NAMALWA (cell line): ENCODE measurements at regions not wholly inside any gene's neighbourhood (a gene's known extent, or its start where the extent isn't known, plus 50 kb on each side); places are given as distances from the start of the nearest gene placed in this dataset.
"Not testable (repeated sequence)": the region's sequence is repeated elsewhere in the genome, so short reads cannot be mapped to it uniquely, and the experiment has no call there.

Experiments used
- DNase-seq: peaks from one replicate; pipeline ENCODE4 v3.0.0-alpha.2; 2015; ENCODE audit warnings: low spot score

GRCh38 chr16:73108195-73108963 is 60.5 kb upstream of the ZFHX3 start:
- DNase-seq: no peak

GRCh38 chr16:73107371-73107770 is 59.4 kb upstream of the ZFHX3 start:
- DNase-seq: no peak

- no peak for DNase-seq
These were observed 58.6 kb upstream of the ZFHX3 start for GRCh38 chr16:73106329-73107034.

GRCh38 chr16:73101568-73101967 is 53.6 kb upstream of the ZFHX3 start:
- DNase-seq: no peak

- not testable (repeated sequence) for DNase-seq
These were observed 51.7 kb upstream of the ZFHX3 start for GRCh38 chr16:73099601-73100000.
